Adrenal gland (tissue), 9 donors: ENCODE measurements at regions not wholly inside any gene's neighbourhood (a gene's known extent, or its start where the extent isn't known, plus 50 kb on each side); places are given as distances from the start of the nearest gene placed in this dataset.

Experiments used
- DNase-seq, 7 donors: peaks; one replicate each; pipeline ENCODE4 v3.0.0-alpha.2; 2019 to 2020
- H3K27ac ChIP-seq, 5 donors: fragments of 200-600 bp; sonication (generic) in 4 of 5; 1 replicate in 3 of 5; 2 replicates in 2 of 5; pipeline versions ENCODE4 v1.5.1 to v1.8.0; 2016 to 2020; ENCODE audit warnings: mild to moderate bottlenecking in 1 of 5
- H3K27me3 ChIP-seq: fragments of 200-600 bp; 2 replicates; pipeline ENCODE4 v1.8.0; 2021
- H3K36me3 ChIP-seq, 2 donors: fragments of 200-600 bp; replicated peaks in 1 of 2; 1 replicate in 1 of 2; 2 replicates in 1 of 2; pipeline versions ENCODE4 v1.5.1 to v1.8.0; 2018 to 2022
- H3K4me1 ChIP-seq, 2 donors: fragments of 200-600 bp; replicated peaks in 1 of 2; 1 replicate in 1 of 2; 2 replicates in 1 of 2; pipeline versions ENCODE4 v1.5.1 to v1.8.0; 2018 to 2021
- H3K4me3 ChIP-seq, 4 donors: fragments of 200-600 bp; sonication (generic) in 3 of 4; one replicate each; pipeline ENCODE4 v1.5.1; 2016 to 2018
- H3K9me3 ChIP-seq, 3 donors: fragments of 200-600 bp; sonication (generic) in 1 of 3; replicated peaks in 1 of 3; 1 replicate in 2 of 3; 2 replicates in 1 of 3; pipeline versions ENCODE4 v1.5.1 to v1.8.0; 2016 to 2021
- POLR2A ChIP-seq, 2 donors: fragments of 450-650 bp; IDR thresholded peaks; one replicate each; pipeline ENCODE4 v1.6.1; 2017; ENCODE audit warnings: antibody characterized with exemption in 2 of 2, mild to moderate bottlenecking in 2 of 2, moderate library complexity in 1 of 2
- WGBS, 4 donors: extraction: QIAGEN DNeasy Blood & Tissue Kit in 2 of 4; methylation state at CpG; one replicate each; pipeline versions ENCODE4 v1.1.5 to v1.1.7; 2013 to 2017; 5-methylcytosine and 5-hydroxymethylcytosine counted together
- intact Hi-C, 2 donors: fragments of 100-400 bp; cut with DNase I; formaldehyde crosslinking; loops; one replicate each; pipeline versions ENCODE4 v1.14.1 to v1.15.0; 2022 to 2023
- TF ChIP-seq, protein P1 (sequence below), 6 experiments: fragments of 450-650 bp in 4 of 6; fragments of 200-600 bp in 2 of 6; sonication (generic) in 1 of 6; IDR thresholded peaks; 1 replicate in 5 of 6; 2 replicates in 1 of 6; pipeline versions ENCODE4 v1.5.1 to v1.8.0; 2016 to 2021; ENCODE audit warnings: antibody characterized with exemption in 6 of 6, mild to moderate bottlenecking in 2 of 6, moderate library complexity in 1 of 6
- donor health status: healthy with polysubstance abuse.
- donor health status: Bipolar disorder and iron deficiency.
- donor health status: DM: yes; HTN: yes; CAD: no.
- donor health status: DM: no; HTN: no; CAD: no.
- donor health status: DM: no; HTN: no; CAD: no.

DNA sequence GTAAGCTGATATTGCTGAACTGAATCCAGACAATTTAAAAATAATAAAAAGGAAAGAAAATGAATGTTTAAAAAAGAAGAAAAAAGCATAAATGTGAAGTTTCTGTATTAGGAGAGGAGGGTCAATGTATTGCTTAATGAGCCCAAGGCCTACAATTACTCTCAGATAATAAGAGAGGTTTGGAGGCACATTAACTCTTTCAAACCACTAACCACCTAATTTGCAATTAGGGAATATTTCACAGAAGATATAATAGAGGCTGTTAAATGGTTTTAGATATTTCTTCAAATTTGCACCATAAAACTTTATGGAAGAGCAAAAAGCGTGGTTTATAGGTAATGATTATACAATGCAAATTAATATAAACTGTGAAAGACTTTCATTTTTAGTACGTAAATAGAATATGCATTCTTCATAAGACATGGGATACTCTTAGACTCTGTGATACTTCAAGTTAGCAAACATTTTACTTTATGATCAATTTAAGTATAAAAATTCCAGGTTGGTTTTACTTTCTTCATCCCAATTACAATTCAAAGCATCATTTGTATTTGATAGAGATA lies 364.2 kb upstream of the GALNTL6 start:
- Histone ChIP-seq H3K27ac (no peak overlapping the region), H3K27me3 (no peaks in the 10 kb centered on the region), H3K9me3 (no peaks in the 10 kb centered on the region), H3K4me3 (no peak overlapping the region), H3K36me3 (no peaks in the 10 kb centered on the region), H3K4me1 (no peaks in the 10 kb centered on the region)
- 75 to 85% (median 82%) methylated on average over 2 of the region's 2 CpGs for WGBS, 4 donors
- TF ChIP-seq, protein P1, sequence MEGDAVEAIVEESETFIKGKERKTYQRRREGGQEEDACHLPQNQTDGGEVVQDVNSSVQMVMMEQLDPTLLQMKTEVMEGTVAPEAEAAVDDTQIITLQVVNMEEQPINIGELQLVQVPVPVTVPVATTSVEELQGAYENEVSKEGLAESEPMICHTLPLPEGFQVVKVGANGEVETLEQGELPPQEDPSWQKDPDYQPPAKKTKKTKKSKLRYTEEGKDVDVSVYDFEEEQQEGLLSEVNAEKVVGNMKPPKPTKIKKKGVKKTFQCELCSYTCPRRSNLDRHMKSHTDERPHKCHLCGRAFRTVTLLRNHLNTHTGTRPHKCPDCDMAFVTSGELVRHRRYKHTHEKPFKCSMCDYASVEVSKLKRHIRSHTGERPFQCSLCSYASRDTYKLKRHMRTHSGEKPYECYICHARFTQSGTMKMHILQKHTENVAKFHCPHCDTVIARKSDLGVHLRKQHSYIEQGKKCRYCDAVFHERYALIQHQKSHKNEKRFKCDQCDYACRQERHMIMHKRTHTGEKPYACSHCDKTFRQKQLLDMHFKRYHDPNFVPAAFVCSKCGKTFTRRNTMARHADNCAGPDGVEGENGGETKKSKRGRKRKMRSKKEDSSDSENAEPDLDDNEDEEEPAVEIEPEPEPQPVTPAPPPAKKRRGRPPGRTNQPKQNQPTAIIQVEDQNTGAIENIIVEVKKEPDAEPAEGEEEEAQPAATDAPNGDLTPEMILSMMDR (IDR thresholded peaks at IDR 0.05): no peak
- no peak for TF ChIP-seq POLR2A (IDR thresholded peaks at IDR 0.05)
- intact Hi-C loops: no loop called here
- no peak for DNase-seq

DNA sequence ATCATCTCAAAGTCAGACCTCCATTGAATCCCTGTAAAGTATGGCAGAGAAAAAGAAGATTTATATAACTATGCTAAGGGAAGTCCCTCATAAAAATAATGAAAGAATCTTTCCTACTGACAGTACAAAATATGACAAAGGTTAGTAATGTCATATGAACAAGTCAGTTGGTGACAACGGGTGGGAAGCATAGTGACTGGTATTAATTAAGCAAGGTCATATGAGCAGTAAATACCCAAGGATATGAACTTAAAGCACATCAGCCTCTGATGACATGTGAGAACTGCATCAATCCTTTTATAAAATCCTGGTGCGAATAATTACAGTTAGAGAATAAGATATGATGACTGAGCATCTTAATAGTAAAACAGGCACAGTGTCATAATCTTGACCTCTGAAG lies 364.8 kb upstream of the GALNTL6 start:
- TF ChIP-seq POLR2A (IDR thresholded peaks at IDR 0.05): no peak
- TF ChIP-seq, protein P1 (IDR thresholded peaks at IDR 0.05): no peak
- H3K4me1 ChIP-seq: no peaks in the 10 kb centered on the region
- H3K9me3 ChIP-seq: no peaks in the 10 kb centered on the region
- DNase-seq: no peak
- intact Hi-C loops: no loop called here
- H3K27me3 ChIP-seq: no peaks in the 10 kb centered on the region
- no peak overlapping the region for H3K27ac ChIP-seq
- no peak overlapping the region for H3K4me3 ChIP-seq
- no peaks in the 10 kb centered on the region for H3K36me3 ChIP-seq
- 56 to 75% (median 69%) methylated on average over 2 of the region's 2 CpGs for WGBS, 4 donors

DNA sequence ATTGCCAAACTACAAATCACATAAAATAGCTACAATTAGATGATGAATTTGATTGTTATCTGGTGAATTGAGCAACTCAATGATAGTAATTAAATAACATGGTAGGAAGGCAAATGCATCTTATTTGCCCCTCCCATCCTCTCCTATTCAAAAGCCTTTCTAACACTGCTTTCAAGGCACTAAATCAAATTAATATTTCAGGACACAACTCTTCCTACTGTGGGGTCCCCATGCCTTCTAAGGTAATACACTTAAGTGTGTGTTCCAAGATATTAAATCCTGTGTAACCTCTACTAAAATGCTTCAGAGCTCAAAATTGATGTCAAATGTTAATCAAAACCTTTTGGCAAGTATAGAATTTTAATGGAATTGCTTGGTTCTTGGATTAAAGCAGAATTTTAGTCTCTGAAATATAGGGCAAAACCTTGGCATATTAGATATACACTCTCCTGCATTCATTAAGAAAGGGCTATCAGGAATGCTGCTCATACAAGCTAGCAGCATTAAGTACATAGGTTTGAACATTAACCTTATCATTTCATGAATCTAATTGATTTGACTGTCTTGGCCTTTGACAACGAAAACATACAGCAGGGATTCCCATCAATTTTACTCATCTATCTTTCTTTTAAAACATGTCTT lies 371.8 kb upstream of the GALNTL6 start:
- no peak for DNase-seq
- WGBS, 4 donors: 33 to 54% (median 49%) methylated on average over 1 of the region's 1 CpG
- Histone ChIP-seq H3K4me1 (no peaks in the 10 kb centered on the region), H3K4me3 (no peak overlapping the region), H3K9me3 (no peaks in the 10 kb centered on the region), H3K27me3 (no peaks in the 10 kb centered on the region), H3K36me3 (no peaks in the 10 kb centered on the region), H3K27ac (no peak overlapping the region)
- TF ChIP-seq, protein P1 (IDR thresholded peaks at IDR 0.05): no peak
- no peak for TF ChIP-seq POLR2A (IDR thresholded peaks at IDR 0.05)
- intact Hi-C loops: no loop called here

DNA sequence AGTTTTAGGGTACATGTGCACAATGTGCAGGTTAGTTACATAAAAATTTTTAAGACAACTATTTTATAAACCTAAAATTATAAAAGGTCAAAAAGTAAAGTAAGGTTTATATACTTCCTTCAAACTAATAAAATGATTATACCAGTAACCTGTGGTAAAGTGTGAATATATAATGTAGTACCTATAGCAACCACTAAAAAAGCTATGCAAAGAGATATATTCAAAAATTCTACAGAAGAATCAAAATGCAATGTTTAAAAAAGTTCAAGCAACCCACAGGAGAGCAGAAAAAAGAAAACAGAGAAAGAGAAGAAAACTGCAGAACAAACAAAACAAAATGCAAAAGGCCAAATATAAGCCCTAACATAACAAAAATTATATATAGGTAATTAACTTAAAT lies 379.5 kb upstream of the GALNTL6 start:
- Histone ChIP-seq H3K27me3 (no peaks in the 10 kb centered on the region), H3K27ac (no peak overlapping the region), H3K4me3 (no peak overlapping the region), H3K4me1 (no peaks in the 10 kb centered on the region), H3K9me3 (no peaks in the 10 kb centered on the region), H3K36me3 (no peaks in the 10 kb centered on the region)
- no peak for TF ChIP-seq POLR2A (IDR thresholded peaks at IDR 0.05)
- TF ChIP-seq, protein P1 (IDR thresholded peaks at IDR 0.05): no peak
- no peak for DNase-seq
- intact Hi-C loops: no loop called here
